Activated CD4-positive, alpha-beta T cell treated with anti-CD3 and anti-CD28 coated beads, Interleukin-2, amount 10 ng/mL, durations not matched to agents 7 days and 5 days (primary cell): ENCODE measurements at regions not wholly inside any gene's neighbourhood (a gene's known extent, or its start where the extent isn't known, plus 50 kb on each side); places are given as distances from the start of the nearest gene placed in this dataset.

ENCODE experiments used
- CTCF ChIA-PET: fragments of 350-600 bp; sonication (Branson Sonifier 250); formaldehyde crosslinking; loops from one replicate; lab custom pipeline; 2021; ENCODE audit warnings: antibody characterized with exemption; lab: Charles Lee
- POLR2A ChIA-PET: fragments of 350-600 bp; sonication (Branson Sonifier 250); formaldehyde crosslinking; loops from one replicate; lab custom pipeline; 2021; ENCODE audit warnings: antibody characterized with exemption; lab: Charles Lee
- DNase-seq: peaks from one replicate; pipeline ENCODE4 v3.0.0-alpha.2; 2020
- H3K27ac Mint-ChIP-seq: one replicate; pipeline ENCODE4 v1.8.0; 2021; ENCODE audit warnings: mild to moderate bottlenecking, moderate library complexity, mixed read lengths
- H3K27me3 Mint-ChIP-seq: one replicate; pipeline ENCODE4 v1.8.0; 2021; ENCODE audit warnings: mixed read lengths
- H3K36me3 Mint-ChIP-seq: one replicate; pipeline ENCODE4 v1.8.0; 2021; ENCODE audit warnings: low read depth, mixed read lengths
- H3K4me1 Mint-ChIP-seq: one replicate; pipeline ENCODE4 v1.8.0; 2021; ENCODE audit warnings: mixed read lengths
- H3K4me3 Mint-ChIP-seq: one replicate; pipeline ENCODE4 v1.8.0; 2021; ENCODE audit warnings: mild to moderate bottlenecking, moderate library complexity, mixed read lengths
- H3K9me3 Mint-ChIP-seq: one replicate; pipeline ENCODE4 v1.8.0; 2021; ENCODE audit warnings: mixed read lengths

DNA sequence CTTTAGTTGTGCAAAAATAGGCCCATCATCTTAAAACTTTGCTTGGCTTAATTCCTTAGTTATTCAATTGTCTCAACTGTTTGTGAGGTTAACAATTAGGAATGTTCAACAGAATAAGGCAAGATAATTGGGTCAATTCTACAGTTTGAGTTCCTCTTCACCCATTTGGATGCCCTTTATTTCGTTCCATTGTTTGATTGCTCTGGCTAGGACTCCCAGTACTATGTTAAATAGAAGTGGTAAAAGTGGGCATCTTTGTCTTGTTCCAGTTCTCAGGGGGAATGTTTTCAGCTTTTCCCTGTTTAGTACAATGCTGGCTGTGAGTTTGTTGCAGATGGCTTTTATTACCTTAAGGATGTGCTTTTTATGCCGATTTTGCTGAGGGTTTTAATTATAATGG lies 761.5 kb upstream of the GRIA3 start:
- Mint-ChIP-seq H3K9me3 (no peaks in the 10 kb centered on the region), H3K27ac (no peak overlapping the region), H3K27me3 (no peaks in the 10 kb centered on the region), H3K36me3 (no peaks in the 10 kb centered on the region), H3K4me3 (no peak overlapping the region), H3K4me1 (no peaks in the 10 kb centered on the region)
- CTCF ChIA-PET: no interaction called here
- POLR2A ChIA-PET: no interaction called here
- no peak for DNase-seq

DNA sequence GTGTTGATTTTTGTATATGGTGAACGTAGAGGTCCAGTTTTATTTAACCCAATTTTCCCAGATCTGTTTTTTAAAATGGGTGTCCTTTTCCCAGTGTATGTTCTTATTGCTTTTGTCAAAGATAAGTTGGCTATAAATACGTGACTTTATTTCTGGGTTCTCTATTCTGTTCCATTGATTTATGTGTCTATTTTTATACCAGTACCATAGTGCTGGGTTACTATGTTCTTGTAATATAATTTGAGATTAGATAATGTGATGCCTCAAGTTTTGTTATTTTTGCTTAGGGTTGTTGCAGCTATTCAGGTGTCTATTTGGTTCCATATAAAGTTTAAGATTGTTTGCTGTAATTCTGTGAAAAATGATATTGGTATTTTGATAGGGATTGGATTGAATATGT lies 749.1 kb upstream of the GRIA3 start:
- H3K36me3 Mint-ChIP-seq: no peaks in the 10 kb centered on the region
- DNase-seq: no peak
- CTCF ChIA-PET: no interaction called here
- H3K9me3 Mint-ChIP-seq: peaks cover 7% of the 10 kb centered on the region
- H3K27ac Mint-ChIP-seq: no peak overlapping the region
- no peak overlapping the region for H3K4me3 Mint-ChIP-seq
- no peaks in the 10 kb centered on the region for H3K4me1 Mint-ChIP-seq
- H3K27me3 Mint-ChIP-seq: no peaks in the 10 kb centered on the region
- POLR2A ChIA-PET: no interaction called here

DNA sequence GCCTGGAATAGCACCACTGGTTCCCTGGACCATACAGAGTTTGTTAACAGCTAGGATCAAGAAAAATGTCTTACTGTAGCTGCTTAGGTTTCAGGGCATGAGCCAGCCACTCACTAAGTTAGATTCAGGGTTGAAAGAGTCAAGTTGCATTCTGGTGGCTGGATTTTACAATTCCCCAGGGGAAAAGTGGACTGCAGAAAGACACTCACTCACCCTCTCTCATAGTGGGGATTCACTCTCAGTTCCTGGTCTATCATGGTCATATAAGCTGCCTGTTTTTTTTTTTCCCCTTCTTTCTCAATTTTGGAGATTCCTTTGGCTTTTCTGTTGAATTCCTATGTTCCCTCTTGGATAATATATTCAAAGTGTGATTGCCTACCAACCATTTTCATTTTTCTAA lies 744.2 kb upstream of the GRIA3 start:
- H3K4me1 Mint-ChIP-seq: no peaks in the 10 kb centered on the region
- CTCF ChIA-PET: no interaction called here

DNA sequence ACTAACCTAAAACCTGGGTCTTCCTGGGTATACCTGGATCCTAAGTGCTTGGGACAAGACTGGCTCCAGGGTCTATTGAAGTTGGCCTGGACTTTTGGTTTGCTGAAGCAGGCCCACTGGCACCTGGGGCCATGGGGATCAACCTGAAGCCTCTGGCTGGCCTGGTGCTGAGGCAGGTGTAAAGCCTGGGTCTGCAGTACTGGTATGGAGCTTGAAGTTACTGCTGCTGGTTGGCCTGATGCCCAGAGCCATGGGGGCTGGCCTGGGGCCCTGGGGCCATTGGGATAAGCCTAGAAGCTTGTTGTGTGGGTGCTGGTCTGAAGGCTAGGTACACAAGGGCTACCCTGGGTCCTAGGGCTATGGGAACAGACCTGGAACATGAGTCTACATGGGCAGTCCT lies 743.2 kb upstream of the GRIA3 start:
- no peaks in the 10 kb centered on the region for H3K36me3 Mint-ChIP-seq
- no peak overlapping the region for H3K27ac Mint-ChIP-seq
- POLR2A ChIA-PET: no interaction called here
- CTCF ChIA-PET: no interaction called here
- peaks cover 5% of the 10 kb centered on the region for H3K9me3 Mint-ChIP-seq
- DNase-seq: no peak
- no peak overlapping the region for H3K4me3 Mint-ChIP-seq
- H3K4me1 Mint-ChIP-seq: no peaks in the 10 kb centered on the region
- no peaks in the 10 kb centered on the region for H3K27me3 Mint-ChIP-seq

More for the DNA sequence above, 744.2 kb upstream of the GRIA3 start:
- H3K36me3 Mint-ChIP-seq: no peaks in the 10 kb centered on the region
- H3K9me3 Mint-ChIP-seq: peaks cover 5% of the 10 kb centered on the region
- H3K27me3 Mint-ChIP-seq: no peaks in the 10 kb centered on the region
- POLR2A ChIA-PET: no interaction called here
- no peak for DNase-seq
- no peak overlapping the region for H3K27ac Mint-ChIP-seq
- H3K4me3 Mint-ChIP-seq: no peak overlapping the region

DNA sequence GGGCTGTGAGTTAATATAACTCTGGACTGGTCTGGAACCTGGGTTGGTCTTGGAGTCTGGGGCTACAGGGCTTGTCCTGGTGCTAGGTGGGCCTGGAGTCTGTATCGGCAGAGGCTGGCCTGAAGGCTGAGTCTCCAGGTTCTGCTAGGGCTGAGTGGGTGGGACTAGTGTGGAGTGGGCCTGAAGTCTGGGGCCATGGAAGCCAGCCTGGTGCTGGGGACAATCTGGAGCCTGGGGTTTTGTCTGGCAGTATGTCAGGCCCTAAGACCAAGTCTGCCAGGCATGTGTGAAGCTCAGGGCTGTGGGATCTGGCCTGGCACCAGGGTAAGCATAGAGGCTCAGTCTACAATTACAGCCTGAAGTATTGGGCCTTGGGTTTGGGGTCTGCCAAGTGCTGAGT lies 742.6 kb upstream of the GRIA3 start:
- Mint-ChIP-seq H3K4me3 (no peak overlapping the region), H3K36me3 (no peaks in the 10 kb centered on the region), H3K4me1 (no peaks in the 10 kb centered on the region), H3K9me3 (peaks cover 5% of the 10 kb centered on the region), H3K27me3 (no peaks in the 10 kb centered on the region), H3K27ac (no peak overlapping the region)
- CTCF ChIA-PET: no interaction called here
- POLR2A ChIA-PET: no interaction called here
- no peak for DNase-seq

DNA sequence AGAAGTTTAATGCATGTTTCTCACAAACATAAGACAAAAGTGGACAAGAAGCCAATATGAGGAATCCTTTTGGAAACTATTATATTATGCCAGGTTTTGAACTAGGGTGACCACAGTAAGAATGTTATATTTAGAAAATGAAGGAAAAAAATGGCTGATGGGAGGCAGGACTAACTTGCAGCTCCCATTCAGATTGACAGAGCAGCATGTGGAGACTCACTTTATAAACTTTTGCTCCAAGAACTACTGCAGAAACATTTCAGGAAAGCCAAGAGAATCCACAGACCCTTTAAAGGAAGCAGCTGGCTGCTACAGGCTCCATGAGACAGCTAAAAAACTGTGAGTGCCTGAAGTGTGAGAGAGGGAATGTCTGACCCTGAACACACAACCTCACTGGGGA lies 738.6 kb upstream of the GRIA3 start:
- DNase-seq: no peak
- no peaks in the 10 kb centered on the region for H3K9me3 Mint-ChIP-seq
- H3K36me3 Mint-ChIP-seq: no peaks in the 10 kb centered on the region
- H3K4me3 Mint-ChIP-seq: no peak overlapping the region
- no peak overlapping the region for H3K27ac Mint-ChIP-seq
- no peaks in the 10 kb centered on the region for H3K4me1 Mint-ChIP-seq
- CTCF ChIA-PET: no interaction called here
- no peaks in the 10 kb centered on the region for H3K27me3 Mint-ChIP-seq
- POLR2A ChIA-PET: no interaction called here

DNA sequence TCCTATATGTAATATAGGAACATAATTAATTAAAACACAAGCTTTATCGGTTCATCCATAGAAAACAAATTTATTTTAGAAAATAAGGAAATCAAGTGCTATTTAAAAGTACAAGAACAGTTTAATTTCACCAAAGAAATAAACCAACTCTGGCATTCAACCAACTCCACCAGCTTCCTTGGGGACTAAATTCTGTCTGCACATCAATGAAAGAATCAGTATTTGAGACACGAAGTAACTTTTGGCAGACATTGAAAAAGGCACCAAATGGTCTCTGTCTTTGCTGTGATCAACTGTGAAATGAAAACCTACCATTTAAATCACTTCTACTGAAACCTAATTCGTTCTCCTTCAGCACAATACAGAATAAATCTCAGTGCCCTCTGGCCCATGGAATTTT lies 719.7 kb upstream of the GRIA3 start:
- Mint-ChIP-seq H3K9me3 (no peaks in the 10 kb centered on the region), H3K4me1 (no peaks in the 10 kb centered on the region), H3K4me3 (no peak overlapping the region), H3K36me3 (no peaks in the 10 kb centered on the region), H3K27ac (no peak overlapping the region), H3K27me3 (no peaks in the 10 kb centered on the region)
- ChIA-PET POLR2A (no interaction called here), CTCF (no interaction called here)
- DNase-seq: no peak

DNA sequence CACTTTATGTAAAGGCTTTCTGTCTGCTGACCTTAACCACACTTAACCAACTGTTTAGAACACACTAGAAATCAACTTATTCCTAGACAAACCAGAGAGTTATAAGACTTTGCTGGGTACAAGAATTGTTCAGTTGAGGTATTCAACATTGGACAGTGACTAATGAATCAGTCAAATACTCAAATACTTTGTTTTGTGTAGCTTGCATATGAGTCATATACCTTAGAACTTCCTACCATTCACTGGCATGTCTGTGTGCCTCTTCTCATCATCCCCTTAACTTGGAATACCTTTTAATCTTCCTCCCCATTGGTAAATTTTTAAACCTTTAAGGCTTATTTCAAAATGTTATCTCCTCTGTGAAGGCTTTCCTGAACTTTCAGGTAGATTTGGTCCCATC lies 708.8 kb upstream of the GRIA3 start:
- Mint-ChIP-seq H3K36me3 (no peaks in the 10 kb centered on the region), H3K27ac (no peak overlapping the region), H3K4me3 (no peak overlapping the region), H3K4me1 (no peaks in the 10 kb centered on the region), H3K27me3 (no peaks in the 10 kb centered on the region), H3K9me3 (no peaks in the 10 kb centered on the region)
- ChIA-PET CTCF (no interaction called here), POLR2A (no interaction called here)
- DNase-seq: no peak

DNA sequence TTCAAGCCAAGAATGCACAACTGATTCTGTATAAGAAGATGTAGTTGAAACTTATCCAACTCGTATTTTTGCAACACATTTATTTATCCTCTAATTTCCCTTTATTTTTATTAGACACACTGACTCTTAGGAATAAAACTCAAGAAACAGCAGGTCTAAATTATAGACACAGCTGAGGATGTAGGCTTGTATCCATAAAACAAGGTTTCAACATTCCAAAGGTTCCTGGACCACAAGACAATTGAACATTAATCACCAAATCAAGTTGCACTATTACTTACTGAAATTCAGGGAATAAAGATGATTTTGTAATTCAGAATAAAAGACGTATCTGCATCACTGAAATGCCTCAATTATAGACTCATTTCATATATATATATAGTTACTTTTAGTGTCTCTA lies 683.5 kb upstream of the GRIA3 start:
- Mint-ChIP-seq H3K27ac (no peak overlapping the region), H3K4me1 (no peaks in the 10 kb centered on the region), H3K27me3 (no peaks in the 10 kb centered on the region), H3K36me3 (no peaks in the 10 kb centered on the region), H3K9me3 (no peaks in the 10 kb centered on the region), H3K4me3 (no peak overlapping the region)
- no peak for DNase-seq
- POLR2A ChIA-PET: no interaction called here
- CTCF ChIA-PET: no interaction called here

DNA sequence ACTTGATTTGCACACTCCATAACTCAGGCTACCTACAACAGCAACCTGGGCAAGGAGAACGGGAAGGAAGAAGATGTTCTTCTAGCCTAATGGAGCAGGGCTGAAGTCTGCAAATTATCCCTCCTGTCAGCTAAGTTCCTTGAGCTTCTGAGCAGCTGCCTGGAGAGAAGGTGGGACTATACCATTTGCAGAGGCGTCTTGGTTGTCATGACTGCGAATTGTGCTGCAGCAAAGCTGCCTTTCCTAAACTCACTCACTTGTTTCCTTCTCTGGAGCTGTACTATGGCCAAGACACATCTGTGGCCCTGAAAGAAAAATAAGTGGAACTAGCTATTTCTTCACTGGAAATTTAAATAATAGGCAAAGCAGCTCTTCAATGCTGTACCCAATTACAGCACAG lies 682.4 kb upstream of the GRIA3 start:
- POLR2A ChIA-PET: no interaction called here
- CTCF ChIA-PET: interaction anchor here (1.1 kb wide), 1 partner anchor 10 kb away, joined by 3 read pairs; no protein-coding TSS in a partner anchor
- no peaks in the 10 kb centered on the region for H3K4me1 Mint-ChIP-seq
- no peaks in the 10 kb centered on the region for H3K27me3 Mint-ChIP-seq
- H3K36me3 Mint-ChIP-seq: no peaks in the 10 kb centered on the region
- H3K4me3 Mint-ChIP-seq: no peak overlapping the region
- H3K27ac Mint-ChIP-seq: no peak overlapping the region
- DNase-seq: no peak
- no peaks in the 10 kb centered on the region for H3K9me3 Mint-ChIP-seq

DNA sequence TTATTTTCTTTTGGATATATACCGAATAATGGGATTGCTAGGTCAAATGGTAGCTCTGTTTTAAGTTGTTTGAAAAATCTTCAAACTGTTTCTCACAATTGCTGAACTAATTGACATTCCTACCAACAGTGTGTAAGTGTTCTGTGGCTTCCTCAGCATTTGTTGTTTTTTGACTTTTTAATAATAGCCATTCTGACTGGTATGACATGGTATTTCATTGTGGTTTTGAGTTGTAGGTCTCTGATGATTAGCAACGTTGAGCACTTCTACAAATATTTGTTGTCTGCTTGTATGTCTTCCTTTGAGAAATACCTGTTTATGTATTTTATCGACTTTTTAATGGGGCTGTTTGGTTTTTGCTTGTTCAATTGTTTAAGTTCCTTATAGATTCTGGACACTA lies 680.1 kb upstream of the GRIA3 start:
- Mint-ChIP-seq H3K27ac (no peak overlapping the region), H3K36me3 (no peaks in the 10 kb centered on the region), H3K9me3 (no peaks in the 10 kb centered on the region), H3K4me3 (no peak overlapping the region), H3K27me3 (no peaks in the 10 kb centered on the region), H3K4me1 (no peaks in the 10 kb centered on the region)
- ChIA-PET CTCF (no interaction called here), POLR2A (no interaction called here)
- DNase-seq: no peak

DNA sequence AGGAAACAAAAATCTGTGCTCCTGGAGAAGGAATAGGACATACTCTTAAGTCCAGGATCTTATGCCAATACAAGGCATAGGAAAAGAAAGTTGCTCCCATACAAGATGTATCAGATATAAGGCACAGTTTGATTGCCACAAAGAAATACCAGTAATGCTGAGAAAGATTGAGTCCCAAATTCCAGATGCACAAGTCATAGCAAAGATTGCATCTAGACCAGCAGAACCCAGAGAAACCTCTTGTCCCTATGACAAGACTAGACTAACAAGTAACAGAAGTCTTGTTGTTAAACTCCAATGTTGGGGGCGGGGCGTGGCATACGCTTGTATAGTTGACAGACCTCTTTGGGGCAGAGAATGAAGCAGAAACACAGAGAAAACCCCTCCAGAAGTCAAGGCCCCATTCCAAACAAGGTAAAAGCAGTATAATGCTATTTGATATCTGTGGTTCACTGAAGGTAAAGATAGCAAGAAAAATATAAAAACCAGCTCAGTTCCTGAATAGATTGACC lies 671.5 kb upstream of the GRIA3 start:
- Mint-ChIP-seq H3K4me1 (no peaks in the 10 kb centered on the region), H3K27me3 (no peaks in the 10 kb centered on the region), H3K36me3 (no peaks in the 10 kb centered on the region), H3K4me3 (no peak overlapping the region), H3K27ac (no peak overlapping the region), H3K9me3 (peaks cover 2% of the 10 kb centered on the region)
- no peak for DNase-seq
- ChIA-PET CTCF (interaction anchor here (0.6 kb wide), 1 partner anchor 1715 kb away, joined by 4 read pairs; no protein-coding TSS in a partner anchor), POLR2A (no interaction called here)

DNA sequence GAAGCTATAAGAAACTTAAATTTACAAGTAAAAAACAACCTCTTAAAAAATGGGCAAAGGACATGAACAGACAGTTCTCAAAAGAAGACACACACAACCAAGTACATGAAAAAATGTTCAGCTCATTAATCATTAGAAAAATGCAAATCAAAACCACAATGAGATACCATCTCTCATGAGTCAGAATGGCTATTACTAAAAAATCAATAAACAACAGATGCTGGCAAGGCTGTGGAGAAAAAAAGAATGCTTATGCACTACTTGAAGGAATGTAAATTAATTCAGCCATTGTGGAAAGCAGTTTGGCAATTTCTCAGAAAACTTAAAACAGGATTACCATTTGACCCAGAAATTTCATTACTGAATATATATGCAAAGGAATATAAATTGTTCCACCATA lies 666.3 kb upstream of the GRIA3 start:
- peaks cover 2% of the 10 kb centered on the region for H3K9me3 Mint-ChIP-seq
- POLR2A ChIA-PET: no interaction called here
- H3K4me1 Mint-ChIP-seq: no peaks in the 10 kb centered on the region
- H3K27me3 Mint-ChIP-seq: no peaks in the 10 kb centered on the region
- H3K4me3 Mint-ChIP-seq: no peak overlapping the region
- CTCF ChIA-PET: interaction anchor here (0.6 kb wide), 1 partner anchor 20 kb away, joined by 3 read pairs; no protein-coding TSS in a partner anchor
- no peak overlapping the region for H3K27ac Mint-ChIP-seq
- no peaks in the 10 kb centered on the region for H3K36me3 Mint-ChIP-seq
- no peak for DNase-seq

DNA sequence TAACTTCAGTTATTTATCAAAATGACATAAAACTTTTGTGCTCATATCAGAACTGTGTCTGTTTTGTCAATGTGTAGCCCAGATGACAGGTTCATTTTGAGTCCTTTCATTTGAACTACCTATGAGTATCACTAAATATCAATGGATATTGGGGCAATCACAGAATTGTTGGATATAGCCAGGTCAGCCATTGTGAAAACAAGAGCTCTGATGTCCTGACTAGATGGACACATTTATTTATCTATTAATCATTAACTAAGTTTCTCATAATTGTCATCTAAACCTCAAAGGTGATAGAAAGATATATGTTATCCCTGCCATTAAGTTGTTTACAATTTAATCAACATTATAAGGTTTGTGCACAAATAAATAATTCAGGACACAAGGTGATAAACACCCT lies 638.3 kb upstream of the GRIA3 start:
- Mint-ChIP-seq H3K27me3 (no peaks in the 10 kb centered on the region), H3K27ac (no peak overlapping the region), H3K4me1 (no peaks in the 10 kb centered on the region), H3K9me3 (no peaks in the 10 kb centered on the region), H3K4me3 (no peak overlapping the region), H3K36me3 (no peaks in the 10 kb centered on the region)
- CTCF ChIA-PET: no interaction called here
- POLR2A ChIA-PET: no interaction called here
- no peak for DNase-seq
